HG02840 (cell line): ENCODE measurements at regions not wholly inside any gene's neighbourhood (a gene's known extent, or its start where the extent isn't known, plus 50 kb on each side); places are given as distances from the start of the nearest gene placed in this dataset.
"Not testable (repeated sequence)": the region's sequence is repeated elsewhere in the genome, so short reads cannot be mapped to it uniquely, and the experiment has no call there.

ENCODE experiments used
- ATAC-seq: cut with Tn5 transposase; IDR thresholded peaks from one replicate; pipeline ENCODE4 v1.9.1; 2021; ENCODE audit warnings: mild to moderate bottlenecking, moderate library complexity, moderate number of reproducible peaks; ENCODE audit not compliant: unreplicated experiment, low FRiP score

- not testable (repeated sequence) for ATAC-seq
Observed at GRCh38 chr16:64662312-64662711, 459.6 kb downstream of the CDH11 start.

- no peak for ATAC-seq
Observed at GRCh38 chr16:64659866-64660265, 462.0 kb downstream of the CDH11 start.

- no peak for ATAC-seq
Observed at GRCh38 chr16:64657316-64658011, 464.4 kb downstream of the CDH11 start.

- no peak for ATAC-seq
Observed at GRCh38 chr16:64656471-64656870, 465.4 kb downstream of the CDH11 start.

GRCh38 chr16:64654178-64654577 lies 467.7 kb downstream of the CDH11 start:
- no peak for ATAC-seq

- ATAC-seq = no peak
Observed at GRCh38 chr16:64648282-64648681, 473.6 kb downstream of the CDH11 start.

- no peak for ATAC-seq
Observed at GRCh38 chr16:64641343-64641742, 480.5 kb downstream of the CDH11 start.

GRCh38 chr16:64638766-64639165 lies 483.1 kb downstream of the CDH11 start:
- no peak for ATAC-seq

- ATAC-seq = no peak
Observed at GRCh38 chr16:64629622-64630021, 492.2 kb downstream of the CDH11 start.

- no peak for ATAC-seq
Observed at GRCh38 chr16:64627781-64628180, 494.1 kb downstream of the CDH11 start.

GRCh38 chr16:64627288-64627687 lies 494.6 kb downstream of the CDH11 start:
- ATAC-seq = no peak

- ATAC-seq = no peak
Observed at GRCh38 chr16:64626776-64627175, 495.1 kb downstream of the CDH11 start.

- ATAC-seq = no peak
Observed at GRCh38 chr16:64621616-64622015, 500.2 kb downstream of the CDH11 start.

GRCh38 chr16:64617836-64618476 lies 503.9 kb downstream of the CDH11 start:
- ATAC-seq = no peak

- no peak for ATAC-seq
Observed at GRCh38 chr16:64615630-64616280, 506.1 kb downstream of the CDH11 start.

GRCh38 chr16:64596196-64596595 lies 525.7 kb downstream of the CDH11 start:
- no peak for ATAC-seq

GRCh38 chr16:64590513-64590912 lies 531.4 kb downstream of the CDH11 start:
- no peak for ATAC-seq

GRCh38 chr16:64589836-64590235 lies 532.0 kb downstream of the CDH11 start:
- ATAC-seq = no peak

GRCh38 chr16:64586781-64587180 lies 535.1 kb downstream of the CDH11 start:
- ATAC-seq = no peak

GRCh38 chr16:64585367-64585766 lies 536.5 kb downstream of the CDH11 start:
- ATAC-seq = no peak

GRCh38 chr16:64580558-64580957 lies 541.3 kb downstream of the CDH11 start:
- no peak for ATAC-seq

GRCh38 chr16:64579712-64580111 lies 542.2 kb downstream of the CDH11 start:
- ATAC-seq = no peak
